Activated CD8-positive, alpha-beta memory T cell treated with anti-CD3 and anti-CD28 coated beads, Interleukin-2, amount 10 ng/mL, durations not matched to agents 7 days and 5 days (primary cell): ENCODE measurements at regions not wholly inside any gene's neighbourhood (a gene's known extent, or its start where the extent isn't known, plus 50 kb on each side); places are given as distances from the start of the nearest gene placed in this dataset.
"Not testable (repeated sequence)": the region's sequence is repeated elsewhere in the genome, so short reads cannot be mapped to it uniquely, and the experiment has no call there.

Source experiments
- ATAC-seq: fragments of 150-1000 bp; cut with Tn5 transposase; one replicate; pipeline ENCODE4 v1.10.0; 2021; ENCODE audit warnings: moderate library complexity
- CTCF ChIA-PET: fragments of 350-600 bp; sonication (Branson Sonifier 250); formaldehyde crosslinking; loops from one replicate; lab custom pipeline; 2021; ENCODE audit warnings: antibody characterized with exemption; lab: Charles Lee
- DNase-seq: peaks from one replicate; pipeline ENCODE4 v3.0.0-alpha.2; 2020
- H3K27ac Mint-ChIP-seq: one replicate; pipeline ENCODE4 v1.8.0; 2021; ENCODE audit warnings: mild to moderate bottlenecking, mixed read lengths
- H3K27me3 Mint-ChIP-seq: one replicate; pipeline ENCODE4 v1.8.0; 2021; ENCODE audit warnings: mixed read lengths
- H3K36me3 Mint-ChIP-seq: one replicate; pipeline ENCODE4 v1.8.0; 2021; ENCODE audit warnings: mild to moderate bottlenecking, mixed read lengths
- H3K4me1 Mint-ChIP-seq: one replicate; pipeline ENCODE4 v1.8.0; 2021; ENCODE audit warnings: mixed read lengths
- H3K4me3 Mint-ChIP-seq: one replicate; pipeline ENCODE4 v1.8.0; 2021; ENCODE audit warnings: mild to moderate bottlenecking, moderate library complexity, mixed read lengths
- H3K9me3 Mint-ChIP-seq: one replicate; pipeline ENCODE4 v1.8.0; 2022; ENCODE audit warnings: low read depth, mixed read lengths

DNA sequence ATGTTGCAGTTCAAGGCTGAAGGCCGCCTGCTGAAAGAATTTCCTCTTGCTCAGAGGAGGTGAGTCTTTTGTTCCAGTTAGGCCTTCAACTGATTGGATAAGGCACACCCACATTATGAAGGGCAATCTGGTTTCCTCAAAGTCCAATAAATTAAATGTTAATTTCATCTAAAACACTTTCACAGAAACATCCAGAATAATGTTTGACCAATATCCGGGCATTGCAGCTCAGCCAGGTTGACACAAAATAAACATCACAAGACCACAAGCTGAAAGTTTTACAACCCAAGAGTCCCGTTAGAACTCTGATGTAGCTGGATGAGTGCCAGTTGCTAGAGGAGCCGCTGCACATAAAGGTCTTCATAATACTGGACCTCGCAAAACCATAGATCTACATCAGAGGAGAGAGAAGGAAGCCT, 64.9 kb upstream of the EED start:
- Mint-ChIP-seq H3K9me3 (peaks cover 4% of the 10 kb centered on the region), H3K27ac (no peak overlapping the region), H3K4me1 (peaks cover 37% of the 10 kb centered on the region), H3K36me3 (peaks cover 13% of the 10 kb centered on the region), H3K27me3 (no peaks in the 10 kb centered on the region), H3K4me3 (no peak overlapping the region)
- ATAC-seq (no peak), DNase-seq (no peak)
- CTCF ChIA-PET, result no interaction called here

DNA sequence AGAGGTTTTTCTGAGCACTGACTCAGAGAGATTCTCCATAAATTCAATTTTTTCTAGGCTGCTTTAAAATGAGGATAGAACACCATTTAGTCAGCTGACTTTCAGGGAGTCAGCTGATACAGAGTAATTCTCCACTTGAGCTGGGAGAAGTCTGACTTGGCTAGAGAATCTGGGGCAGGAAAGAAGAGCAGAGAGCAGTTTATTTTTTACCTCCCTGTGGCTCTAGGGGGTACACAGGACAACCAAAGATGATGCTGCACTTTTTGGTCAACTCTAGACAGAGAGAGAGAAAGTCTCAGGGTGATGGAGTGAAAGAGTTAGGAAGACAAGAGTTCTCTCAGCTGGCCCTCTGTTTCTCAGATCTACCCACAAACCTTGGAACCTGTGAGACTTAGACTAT, 67.3 kb upstream of the EED start:
- Mint-ChIP-seq H3K4me3 (no peak overlapping the region), H3K4me1 (peaks cover 30% of the 10 kb centered on the region), H3K27ac (peak overlapping the region; percentile 82), H3K9me3 (peaks cover 4% of the 10 kb centered on the region), H3K36me3 (peaks cover 11% of the 10 kb centered on the region), H3K27me3 (no peaks in the 10 kb centered on the region)
- DNase-seq (no peak), ATAC-seq (peak; percentile 20)
- CTCF ChIA-PET, result interaction anchor here (0.8 to 2.2 kb wide), 5 partner anchors 9 to 136 kb away, joined by 3 to 13 read pairs (median 4); partner anchors contain the start of gene PICALM

DNA sequence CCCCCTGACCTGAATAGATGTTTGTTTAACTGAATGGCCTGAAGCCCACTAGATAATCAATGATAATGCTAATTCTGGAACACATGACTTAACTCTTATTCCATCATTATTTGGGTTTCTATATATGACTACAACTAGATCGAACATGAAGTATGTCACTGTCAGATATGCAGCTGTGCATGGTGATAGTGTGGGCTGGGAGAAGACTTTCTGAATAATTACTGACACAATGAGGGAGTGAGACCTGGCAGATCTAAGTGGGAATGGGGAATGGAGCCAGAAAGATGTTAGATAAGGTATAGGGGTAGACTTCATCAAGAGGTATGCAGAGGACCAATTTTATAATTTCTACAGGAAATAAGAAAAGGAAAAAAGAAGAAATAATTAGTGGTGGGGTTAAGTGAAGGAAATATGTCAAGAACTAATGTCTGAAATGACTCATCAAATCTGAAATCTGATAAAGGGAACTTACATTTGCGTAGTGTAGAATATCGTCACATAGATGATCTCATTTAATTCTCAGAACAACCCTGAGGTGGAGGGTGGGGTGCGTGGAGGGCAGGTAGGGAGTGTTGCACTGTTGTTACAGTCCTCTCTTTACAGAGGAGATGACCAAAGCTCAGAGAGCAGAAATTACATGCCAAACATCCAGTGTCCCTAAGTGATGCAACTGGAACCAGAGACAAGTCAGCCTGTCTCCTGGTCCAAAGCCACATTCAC, 68.2 kb upstream of the EED start:
- CTCF ChIA-PET, result interaction anchor here (1.0 to 2.2 kb wide), 7 partner anchors 12 to 135 kb away, joined by 3 to 13 read pairs (median 4); partner anchors contain the start of gene PICALM
- DNase-seq, result peak; percentile 85

DNA sequence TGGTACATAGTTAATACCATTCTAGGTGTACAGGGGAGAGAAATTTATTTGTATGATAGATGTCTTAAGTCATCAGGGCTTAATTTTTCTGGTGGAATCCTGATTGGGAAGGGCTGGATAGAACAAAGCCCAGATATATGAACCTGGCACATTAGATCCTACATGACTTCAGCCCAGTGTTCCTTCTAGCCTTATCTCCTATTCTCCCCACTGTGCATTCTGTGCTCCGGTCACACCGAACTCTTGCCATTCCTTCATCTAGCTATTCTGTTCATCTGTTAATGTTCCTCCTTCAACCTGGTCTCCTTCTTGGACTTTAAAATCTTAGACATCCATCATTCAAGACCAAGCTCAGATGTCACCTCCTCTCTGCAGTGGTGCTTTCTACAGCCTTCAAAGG, 68.9 kb upstream of the EED start:
- DNase-seq, result no peak
- Mint-ChIP-seq H3K4me1 (peaks cover 30% of the 10 kb centered on the region), H3K4me3 (no peak overlapping the region), H3K27ac (peak overlapping the region; percentile 82), H3K36me3 (peaks cover 11% of the 10 kb centered on the region), H3K27me3 (no peaks in the 10 kb centered on the region), H3K9me3 (peaks cover 4% of the 10 kb centered on the region)
- no peak for ATAC-seq
- CTCF ChIA-PET, result interaction anchor here (1.3 to 2.4 kb wide), 5 partner anchors 15 to 108 kb away, joined by 3 to 14 read pairs (median 11); partner anchors contain the start of gene PICALM

More for the DNA sequence above, 68.2 kb upstream of the EED start:
- peak overlapping the region; percentile 82 for H3K27ac Mint-ChIP-seq
- ATAC-seq, result peak; percentile 95
- H3K36me3 Mint-ChIP-seq, result peaks cover 11% of the 10 kb centered on the region
- peaks cover 30% of the 10 kb centered on the region for H3K4me1 Mint-ChIP-seq
- peaks cover 4% of the 10 kb centered on the region for H3K9me3 Mint-ChIP-seq
- peak overlapping the region; percentile 28 for H3K4me3 Mint-ChIP-seq
- no peaks in the 10 kb centered on the region for H3K27me3 Mint-ChIP-seq

DNA sequence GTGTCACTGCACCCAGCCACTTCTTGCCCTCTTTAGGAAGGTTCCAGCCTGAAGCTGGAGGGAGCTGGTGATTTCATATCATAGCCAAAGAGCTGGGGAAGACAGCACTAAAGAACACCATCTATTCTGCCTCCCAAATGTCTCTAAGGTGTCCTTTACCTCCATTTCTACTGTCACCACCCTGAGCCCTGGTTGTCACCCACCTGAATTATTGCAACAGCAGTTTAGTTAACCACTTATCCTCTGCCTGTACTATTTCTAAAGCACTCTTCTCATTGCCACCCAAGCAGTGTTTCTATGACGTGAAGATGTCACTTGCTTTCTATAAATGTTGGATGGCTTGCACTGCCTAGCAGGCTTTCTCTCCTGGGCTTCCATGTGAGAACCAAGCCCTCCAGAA, 69.4 kb upstream of the EED start:
- Mint-ChIP-seq H3K4me3 (no peak overlapping the region), H3K27ac (no peak overlapping the region), H3K27me3 (no peaks in the 10 kb centered on the region), H3K36me3 (peaks cover 11% of the 10 kb centered on the region), H3K9me3 (peaks cover 4% of the 10 kb centered on the region), H3K4me1 (peaks cover 30% of the 10 kb centered on the region)
- DNase-seq (no peak), ATAC-seq (no peak)
- CTCF ChIA-PET, result interaction anchor here (1.6 to 2.4 kb wide), 2 partner anchors 15 to 18 kb away, joined by 3 to 14 read pairs; no protein-coding TSS in a partner anchor

DNA sequence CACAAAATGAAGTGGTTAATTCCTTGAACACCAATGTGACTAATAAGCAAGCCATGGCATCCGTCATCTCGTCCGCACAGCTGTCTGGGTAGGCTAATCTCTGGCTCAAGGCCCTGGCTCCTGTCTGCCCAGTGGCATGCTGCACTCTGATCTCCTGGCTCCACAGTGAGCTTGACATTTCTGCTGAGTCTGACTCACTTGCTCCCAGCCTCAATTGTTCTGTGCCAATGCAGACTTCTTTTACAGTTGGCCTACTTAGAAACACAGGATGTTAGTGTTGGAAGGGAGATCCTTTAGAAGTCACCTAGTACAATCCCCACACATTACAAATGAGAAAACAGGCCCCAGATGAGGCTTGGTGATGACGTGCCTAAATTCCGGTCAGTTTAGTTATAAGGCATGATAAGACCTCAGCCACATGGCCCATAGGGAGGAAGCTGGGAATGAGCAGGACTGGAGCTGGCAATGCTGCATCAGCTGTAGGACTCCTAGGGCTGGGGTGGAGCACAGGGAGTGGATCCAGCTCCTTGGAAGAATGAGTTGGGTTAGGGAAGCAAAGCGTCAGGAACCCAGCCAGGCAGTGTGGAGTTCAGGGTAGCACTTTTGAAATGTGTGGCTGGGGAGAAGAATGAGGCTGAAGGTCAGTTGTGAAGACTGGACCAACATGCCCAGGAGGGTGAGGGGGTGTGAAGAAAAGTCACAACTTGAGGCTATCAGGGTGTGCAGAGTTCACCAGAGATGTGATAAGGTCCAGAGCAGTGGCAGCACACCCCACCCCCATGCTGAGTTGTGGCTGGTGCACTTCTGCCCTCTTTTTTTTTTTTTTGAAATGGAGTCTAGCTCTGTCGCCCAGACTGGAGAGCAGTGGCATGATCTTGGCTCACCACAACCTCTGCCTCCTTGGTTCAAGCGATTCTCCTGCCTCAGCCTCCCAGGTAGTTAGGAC, 70.2 kb upstream of the EED start:
- Mint-ChIP-seq H3K27ac (no peak overlapping the region), H3K9me3 (peaks cover 4% of the 10 kb centered on the region)
- ATAC-seq, result no peak

DNA sequence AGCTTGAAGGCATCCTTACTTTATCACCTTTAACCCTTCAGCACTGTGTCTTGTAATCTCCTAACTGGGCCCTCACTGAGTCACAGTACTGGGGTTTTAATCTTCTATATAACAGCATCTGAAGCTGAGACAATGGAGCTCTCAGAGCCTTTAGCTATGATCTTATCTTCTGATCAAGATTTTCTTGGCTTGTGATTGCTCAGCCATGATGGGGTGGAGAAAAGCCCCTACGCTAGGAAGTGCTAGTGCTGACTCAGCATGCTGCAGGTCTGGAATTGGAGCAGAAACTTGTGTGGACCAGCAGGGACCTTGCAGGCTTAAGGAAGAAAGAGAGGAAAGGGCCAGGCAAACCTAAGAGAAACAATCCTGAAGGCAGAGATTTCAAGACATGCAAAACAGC, 71.7 kb upstream of the EED start:
- Mint-ChIP-seq H3K9me3 (no peaks in the 10 kb centered on the region), H3K27me3 (no peaks in the 10 kb centered on the region), H3K4me3 (no peak overlapping the region), H3K4me1 (peaks cover 27% of the 10 kb centered on the region), H3K36me3 (peaks cover 6% of the 10 kb centered on the region), H3K27ac (no peak overlapping the region)
- ATAC-seq (no peak), DNase-seq (no peak)
- CTCF ChIA-PET, result interaction anchor here (0.8 kb wide), 1 partner anchor 328 kb away, joined by 3 read pairs; no protein-coding TSS in a partner anchor

More for the DNA sequence above, 70.2 kb upstream of the EED start:
- H3K36me3 Mint-ChIP-seq, result peaks cover 11% of the 10 kb centered on the region
- no peak for DNase-seq
- CTCF ChIA-PET, result interaction anchor here (0.9 to 2.4 kb wide), 4 partner anchors 10 to 44 kb away, joined by 3 to 14 read pairs (median 4); no protein-coding TSS in a partner anchor
- H3K4me1 Mint-ChIP-seq, result peaks cover 30% of the 10 kb centered on the region
- H3K27me3 Mint-ChIP-seq, result no peaks in the 10 kb centered on the region
- H3K4me3 Mint-ChIP-seq, result no peak overlapping the region

DNA sequence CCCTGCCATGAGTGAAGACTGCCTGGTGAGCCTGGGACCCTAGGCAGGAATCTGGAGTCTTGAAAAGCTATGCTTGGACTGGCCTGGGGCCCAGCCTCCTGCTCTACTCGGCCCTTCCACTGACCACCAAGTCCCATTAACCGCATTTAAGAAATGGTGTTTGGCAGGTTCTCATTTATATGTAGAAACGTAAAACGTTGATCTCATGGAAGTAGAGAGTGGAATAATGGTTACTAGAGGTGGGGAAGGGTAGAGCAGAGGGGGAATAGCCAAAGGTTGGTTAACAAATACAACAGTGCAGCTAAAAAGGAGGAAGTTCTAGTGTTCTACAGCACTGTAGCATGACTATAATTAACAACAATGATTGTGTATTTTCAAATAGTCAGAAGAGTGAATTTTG, 72.9 kb upstream of the EED start:
- CTCF ChIA-PET, result interaction anchor here (0.7 kb wide), 1 partner anchor 22 kb away, joined by 3 read pairs; no protein-coding TSS in a partner anchor
- H3K27me3 Mint-ChIP-seq, result no peaks in the 10 kb centered on the region
- H3K27ac Mint-ChIP-seq, result no peak overlapping the region
- no peak overlapping the region for H3K4me3 Mint-ChIP-seq
- no peak for DNase-seq
- no peak for ATAC-seq
- H3K36me3 Mint-ChIP-seq, result peaks cover 4% of the 10 kb centered on the region
- no peaks in the 10 kb centered on the region for H3K9me3 Mint-ChIP-seq
- peaks cover 16% of the 10 kb centered on the region for H3K4me1 Mint-ChIP-seq

DNA sequence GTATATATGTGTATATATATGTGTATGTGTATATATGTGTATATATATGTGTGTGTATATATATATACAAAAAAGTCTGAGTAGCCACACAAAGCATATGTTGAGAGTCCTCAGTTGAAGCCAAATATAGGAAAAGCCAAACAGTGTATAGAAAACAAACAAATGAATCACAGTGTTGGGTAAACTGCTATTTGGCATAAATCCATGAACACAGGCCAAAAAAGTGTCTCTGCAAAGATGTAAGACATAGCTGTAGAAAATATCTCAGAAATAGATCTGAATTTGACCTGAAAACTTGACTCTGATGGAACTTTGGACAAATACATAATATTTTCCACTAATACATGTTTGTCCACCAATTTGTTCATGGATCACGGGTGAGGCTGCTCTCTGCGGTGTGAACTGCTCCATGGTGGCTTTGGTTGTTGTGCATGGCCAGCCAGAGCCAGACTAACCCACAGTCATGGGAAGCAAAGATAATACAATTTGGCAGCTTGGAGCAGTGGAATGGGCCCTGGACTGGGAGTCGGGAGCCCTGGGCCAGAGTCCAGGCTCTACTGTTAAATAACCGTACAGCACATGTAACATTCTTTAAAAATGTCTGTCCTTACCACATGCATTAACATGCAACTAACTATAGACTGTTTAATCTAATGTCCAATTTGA, 76.9 kb upstream of the EED start:
- no peaks in the 10 kb centered on the region for H3K36me3 Mint-ChIP-seq
- H3K27ac Mint-ChIP-seq, result no peak overlapping the region
- H3K27me3 Mint-ChIP-seq, result no peaks in the 10 kb centered on the region
- H3K4me3 Mint-ChIP-seq, result no peak overlapping the region
- no peaks in the 10 kb centered on the region for H3K4me1 Mint-ChIP-seq
- H3K9me3 Mint-ChIP-seq, result no peaks in the 10 kb centered on the region
- ATAC-seq, result no peak
- no peak for DNase-seq
- CTCF ChIA-PET, result interaction anchor here (1.3 kb wide), 1 partner anchor 25 kb away, joined by 3 read pairs; no protein-coding TSS in a partner anchor

DNA sequence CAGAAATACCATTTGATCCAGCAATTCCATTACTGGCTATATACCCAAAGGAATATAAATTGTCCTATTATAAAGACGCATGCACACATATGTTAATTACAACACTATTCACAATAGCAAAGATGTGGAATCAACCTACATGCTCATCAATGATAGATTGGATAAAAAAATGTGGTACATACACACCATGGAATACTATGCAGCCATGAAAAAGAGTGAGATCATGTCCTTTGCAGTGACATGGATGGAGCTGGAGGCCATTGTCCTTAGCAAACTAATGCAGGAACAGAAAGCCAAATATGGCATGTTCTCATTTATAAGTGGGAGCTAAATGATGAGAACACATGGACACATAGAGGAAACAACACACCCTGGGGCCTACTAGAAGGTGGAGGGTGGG, 78.3 kb upstream of the EED start:
- H3K9me3 Mint-ChIP-seq, H3K36me3 Mint-ChIP-seq, H3K27me3 Mint-ChIP-seq, H3K4me3 Mint-ChIP-seq, ATAC-seq, H3K4me1 Mint-ChIP-seq, DNase-seq, H3K27ac Mint-ChIP-seq: not testable (repeated sequence)
- CTCF ChIA-PET, result interaction anchor here (0.6 to 0.7 kb wide), 2 partner anchors 28 to 48 kb away, joined by 3 read pairs; no protein-coding TSS in a partner anchor

DNA sequence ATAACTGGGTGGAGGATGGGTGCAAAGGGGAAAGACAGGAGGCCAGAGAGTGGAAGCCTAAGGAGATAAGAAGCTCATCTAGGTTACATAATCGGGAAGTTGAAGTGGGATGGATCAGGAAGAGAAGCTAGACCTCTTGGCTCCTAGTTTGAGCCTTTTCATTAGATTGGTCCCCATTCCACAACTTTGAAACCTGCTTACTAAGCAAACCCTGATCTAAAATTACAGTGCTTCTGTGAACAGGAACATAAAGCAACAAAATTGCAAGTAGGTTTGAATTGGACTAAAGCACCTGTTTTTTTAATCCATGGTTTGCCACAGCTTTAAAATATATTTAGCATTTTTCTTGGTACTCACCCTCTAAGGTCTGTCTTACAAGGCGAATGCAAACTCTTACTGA, 80.4 kb upstream of the EED start:
- Mint-ChIP-seq H3K4me3 (no peak overlapping the region), H3K9me3 (no peaks in the 10 kb centered on the region), H3K27ac (no peak overlapping the region), H3K4me1 (peaks cover 11% of the 10 kb centered on the region), H3K27me3 (no peaks in the 10 kb centered on the region), H3K36me3 (no peaks in the 10 kb centered on the region)
- ATAC-seq (no peak), DNase-seq (no peak)
- CTCF ChIA-PET, result interaction anchor here (0.9 to 1.6 kb wide), 5 partner anchors 9 to 32 kb away, joined by 3 to 5 read pairs (median 4); no protein-coding TSS in a partner anchor

DNA sequence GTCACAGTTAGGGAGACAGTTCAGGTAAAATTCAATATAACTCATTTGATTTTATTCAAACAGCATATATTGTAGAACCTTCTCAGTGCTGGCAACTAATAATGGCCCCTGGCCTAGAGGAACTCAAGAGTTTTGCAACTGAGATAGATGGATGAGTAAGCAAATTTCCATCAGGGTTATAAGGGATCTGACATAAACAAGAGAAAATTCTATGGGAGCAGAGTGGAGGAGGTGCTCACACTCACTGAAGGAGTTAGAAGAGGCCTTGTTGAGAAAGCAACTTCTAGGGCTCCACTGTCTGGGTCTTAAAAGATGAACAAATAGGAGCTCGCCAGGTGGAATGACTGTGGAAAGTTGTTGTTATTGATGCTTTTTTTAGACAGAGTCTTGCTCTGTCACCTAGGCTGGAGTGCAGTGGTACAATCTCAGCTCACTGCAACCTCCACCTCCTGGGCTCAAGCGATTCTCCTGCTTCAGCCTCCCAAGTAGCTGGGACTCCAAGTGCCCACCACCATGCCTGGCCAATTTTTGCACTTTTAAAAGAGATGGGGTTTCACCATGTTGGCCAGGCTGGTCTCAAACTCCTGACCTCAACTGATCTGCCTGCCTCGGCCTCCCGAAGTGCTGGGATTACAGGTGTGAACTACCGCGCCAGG, 81.2 kb upstream of the EED start:
- not testable (repeated sequence) for H3K27ac Mint-ChIP-seq, H3K36me3 Mint-ChIP-seq, H3K9me3 Mint-ChIP-seq, H3K4me3 Mint-ChIP-seq, ATAC-seq, DNase-seq, H3K27me3 Mint-ChIP-seq
- peaks cover 19% of the 10 kb centered on the region for H3K4me1 Mint-ChIP-seq
- CTCF ChIA-PET, result interaction anchor here (0.9 to 1.6 kb wide), 4 partner anchors 8 to 31 kb away, joined by 3 to 5 read pairs (median 4); no protein-coding TSS in a partner anchor
